Right lobe of liver (tissue), 4 donors: ENCODE measurements at regions not wholly inside any gene's neighbourhood (a gene's known extent, or its start where the extent isn't known, plus 50 kb on each side); places are given as distances from the start of the nearest gene placed in this dataset.

Experiments used
- CTCF ChIP-seq, 4 donors: fragments of 200-600 bp in 3 of 4; fragments of 450-650 bp in 1 of 4; IDR thresholded peaks; one replicate each; pipeline versions ENCODE4 v1.5.1 to v1.8.0; 2016 to 2022; ENCODE audit warnings: antibody characterized with exemption in 4 of 4, mild to moderate bottlenecking in 2 of 4
- POLR2A ChIP-seq: fragments of 450-650 bp; IDR thresholded peaks from one replicate; pipeline ENCODE4 v1.6.1; 2017; ENCODE audit warnings: antibody characterized with exemption, mild to moderate bottlenecking
- donor health status: DM: no; HTN: no; CAD: no.
- donor health status: DM: no; HTN: no; CAD: no.
- donor health status: DM: no; HTN: yes; CAD: no.

- TF ChIP-seq CTCF (IDR thresholded peaks at IDR 0.05) (no peak), POLR2A (no peak)
Measured at GRCh38 chr14:66396164-66396563, 90.0 kb upstream of the CCDC196 start.
